ENCODE measurements at regions not wholly inside any gene's neighbourhood (a gene's known extent, or its start where the extent isn't known, plus 50 kb on each side); places are given as distances from the start of the nearest gene placed in this dataset.
A peak's percentile ranks its signal among the peaks of the same experiment; 100 is the strongest.

DNA sequence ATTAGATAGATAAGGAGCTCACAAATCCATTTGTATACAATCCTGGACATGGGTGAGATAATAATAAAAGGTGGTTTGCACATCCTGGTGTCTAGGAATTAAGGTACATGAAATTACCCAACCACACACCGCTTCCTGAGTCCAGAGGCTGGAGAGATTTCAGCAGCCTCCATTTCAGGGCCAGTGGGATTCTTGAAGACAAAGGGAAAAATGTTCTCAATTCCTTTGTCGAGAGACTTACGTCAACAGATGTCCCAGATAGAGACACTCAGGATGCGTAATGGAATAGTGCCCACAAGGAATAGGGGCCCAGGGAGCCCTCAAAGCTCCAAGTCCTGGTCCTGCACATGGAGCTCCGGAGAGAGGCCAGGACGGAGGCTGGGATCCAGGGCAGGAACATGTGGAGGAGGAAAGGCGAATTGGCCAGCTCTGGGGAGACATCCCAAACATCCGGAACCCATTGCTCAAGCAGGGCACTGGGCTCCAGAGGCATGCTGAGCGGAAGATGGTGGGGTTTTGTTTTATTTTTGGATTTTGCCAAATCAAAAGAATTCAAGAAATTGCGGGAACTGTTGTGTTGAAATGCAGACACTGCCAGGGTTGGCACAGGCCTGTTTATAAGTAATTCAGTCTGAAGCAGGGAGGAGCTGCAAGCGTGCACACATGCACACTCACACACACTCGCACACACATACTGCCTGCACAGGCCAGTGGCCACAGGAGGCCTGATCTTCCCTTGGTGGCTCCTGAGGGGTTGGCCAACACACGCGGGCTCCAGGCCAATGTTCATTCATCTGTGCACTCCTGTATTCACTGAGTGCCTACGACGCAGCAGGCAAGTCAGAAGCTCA is 97.2 kb downstream of the NOG start:
- DNase-seq (ENCODE audit: low spot score): no peak

DNA sequence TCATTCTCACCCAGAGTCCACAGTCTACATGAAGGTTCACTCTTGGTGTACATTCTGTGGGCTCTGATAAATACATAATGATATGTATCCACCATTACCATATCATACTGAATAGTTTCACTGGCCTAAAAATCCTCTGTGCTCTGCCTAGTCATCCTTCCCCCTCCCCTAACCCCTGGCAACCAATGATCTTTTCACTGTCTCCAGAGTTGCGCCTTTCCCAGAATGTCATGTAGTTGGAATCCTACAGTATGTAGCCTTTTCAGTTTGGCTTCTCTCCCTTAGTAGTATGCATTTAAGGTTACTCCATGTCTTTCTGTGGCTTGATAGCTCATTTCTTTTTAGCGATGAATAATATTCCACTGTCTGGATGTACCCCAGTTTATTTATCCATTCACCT is 101.3 kb downstream of the NOG start:
- no peak for DNase-seq (ENCODE audit: low spot score)

DNA sequence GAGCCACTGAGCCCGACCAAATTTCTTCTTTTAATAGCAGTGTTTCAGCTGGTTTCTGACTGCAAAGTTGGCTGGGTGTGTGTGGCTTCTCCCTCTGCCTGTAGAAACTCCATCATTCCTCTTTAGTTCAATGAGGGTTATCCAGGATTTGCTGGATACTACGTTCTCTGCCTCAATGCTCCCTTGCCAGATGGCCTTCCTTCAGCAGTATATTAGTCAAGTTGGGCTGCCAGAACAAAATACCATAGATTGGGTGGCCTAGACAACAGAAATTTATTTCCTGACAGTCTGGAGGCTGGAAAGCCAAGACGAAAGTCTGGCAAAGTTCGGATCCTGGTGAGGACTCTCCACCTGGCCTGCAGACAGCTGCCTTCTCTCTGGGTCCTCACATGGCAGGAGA is 103.7 kb downstream of the NOG start:
- DNase-seq (ENCODE audit: low spot score): no peak

DNA sequence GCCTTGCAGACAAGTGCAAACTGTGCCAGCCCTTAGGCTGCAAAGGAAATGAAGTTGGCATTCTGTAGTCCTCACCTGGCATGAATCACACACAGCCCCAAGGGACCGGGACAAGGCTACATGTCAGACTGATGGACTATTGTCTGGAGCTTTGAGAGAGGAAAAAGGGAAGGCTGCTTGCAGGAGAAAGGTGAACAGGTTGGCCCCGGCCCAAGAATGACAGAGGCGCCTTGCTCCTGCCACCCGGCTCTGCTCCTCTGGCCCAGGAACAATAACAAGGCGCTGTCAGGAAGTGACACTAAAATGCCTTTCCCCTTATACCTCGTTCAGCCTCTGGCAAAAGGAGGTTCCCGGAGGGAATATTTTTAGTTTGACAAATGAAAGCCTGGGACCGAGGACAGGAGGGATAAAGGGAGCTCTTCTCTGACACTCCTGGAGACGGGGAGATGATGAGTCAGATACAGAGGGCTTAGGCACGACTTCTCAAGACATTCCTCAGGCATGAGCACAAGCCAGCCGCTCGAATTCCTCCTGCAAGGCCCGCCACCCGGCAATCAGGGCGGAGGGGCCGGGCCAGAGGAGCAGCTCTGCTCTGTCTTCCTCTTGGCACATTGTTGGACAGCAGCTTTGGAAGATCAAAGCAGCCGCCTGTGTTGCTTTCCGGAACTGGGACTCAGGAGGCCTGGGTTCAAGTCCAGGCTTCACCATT is 105.8 kb downstream of the NOG start:
- no peak for DNase-seq (ENCODE audit: low spot score)

DNA sequence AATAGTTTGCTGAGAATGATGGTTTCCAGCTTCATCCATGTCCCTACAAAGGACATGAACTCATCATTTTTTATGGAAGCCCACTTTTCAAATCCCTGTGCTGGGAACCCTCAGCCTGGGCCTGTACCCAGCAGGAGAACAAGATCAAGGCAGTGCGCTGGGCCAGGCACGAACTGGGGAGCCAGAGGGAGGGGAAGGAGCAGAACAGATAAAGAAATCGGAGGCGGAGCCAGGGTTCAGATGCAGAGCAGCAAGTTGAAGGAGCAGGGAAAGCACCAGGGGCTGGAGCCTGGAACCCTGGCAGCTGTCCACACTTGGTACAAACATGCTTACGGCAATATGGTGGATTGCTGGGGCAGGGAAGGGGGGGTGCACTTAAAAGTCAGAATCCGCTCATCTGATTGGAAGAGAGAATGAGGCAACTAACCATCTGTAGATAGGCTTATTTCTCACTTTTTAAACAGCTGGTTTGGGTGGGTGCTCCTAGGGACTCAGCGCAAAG is 107.5 kb downstream of the NOG start:
- no peak for DNase-seq (ENCODE audit: low spot score)

DNA sequence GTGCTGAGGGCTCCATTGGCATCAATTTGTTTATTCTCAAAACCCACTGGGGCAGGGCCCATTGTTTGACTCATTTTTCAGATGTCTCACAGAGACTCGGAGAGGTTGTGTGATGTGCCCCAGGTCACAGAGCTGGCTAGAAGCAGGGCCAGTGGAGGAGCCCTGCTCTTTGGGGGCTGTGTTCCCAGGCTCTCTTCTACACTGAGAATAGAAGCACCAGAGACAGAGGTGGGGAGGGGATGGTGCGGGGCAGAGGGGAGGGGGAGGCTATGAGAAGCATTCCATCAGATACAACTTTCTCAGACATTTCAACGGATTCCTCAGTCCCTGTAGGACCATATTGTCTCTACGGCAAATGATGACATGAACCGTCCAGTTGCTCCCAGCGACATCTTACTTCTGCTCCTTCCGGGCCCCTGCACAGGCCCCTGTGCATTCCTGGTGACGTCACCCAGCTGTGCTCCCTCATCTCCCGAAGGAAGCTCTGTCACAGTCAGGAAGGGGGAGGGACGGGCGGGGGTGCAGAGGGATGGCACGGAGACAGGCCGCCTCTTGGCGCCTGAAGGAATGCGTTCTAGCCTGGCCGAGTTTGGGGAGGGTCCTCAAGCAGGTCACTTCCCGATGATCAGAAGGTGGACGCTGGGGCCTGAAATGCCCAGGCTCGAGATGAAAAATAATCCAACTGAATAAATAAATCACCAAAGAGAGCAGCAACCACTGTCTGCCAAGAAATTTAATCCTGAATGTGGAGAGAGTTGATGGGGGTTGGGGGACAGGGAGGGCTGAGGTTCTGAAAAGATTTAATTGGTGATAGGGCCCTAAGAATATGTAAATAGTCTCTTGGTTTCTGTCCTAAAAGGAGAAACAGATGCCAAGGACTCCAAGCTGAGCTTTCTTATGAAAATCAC is 114.1 kb downstream of the NOG start:
- DNase-seq (ENCODE audit: low spot score): no peak

DNA sequence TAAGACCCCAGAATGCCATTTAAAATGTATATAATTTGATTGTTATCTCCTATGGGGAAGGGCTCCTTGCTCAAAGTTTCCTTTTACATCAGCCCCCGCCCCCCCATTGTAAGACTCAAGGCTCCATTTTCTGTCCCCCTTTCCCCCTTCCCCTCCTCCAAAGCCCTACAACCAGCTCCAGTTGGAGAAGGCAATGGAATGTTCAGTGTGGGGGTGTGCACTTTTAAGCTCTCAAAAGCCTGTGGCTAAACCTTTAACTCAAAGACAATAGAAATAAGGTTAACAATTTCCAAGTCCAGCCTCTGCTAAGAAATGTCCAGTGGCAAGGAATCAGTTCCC is 114.7 kb downstream of the NOG start:
- no peak for DNase-seq (ENCODE audit: low spot score)

DNA sequence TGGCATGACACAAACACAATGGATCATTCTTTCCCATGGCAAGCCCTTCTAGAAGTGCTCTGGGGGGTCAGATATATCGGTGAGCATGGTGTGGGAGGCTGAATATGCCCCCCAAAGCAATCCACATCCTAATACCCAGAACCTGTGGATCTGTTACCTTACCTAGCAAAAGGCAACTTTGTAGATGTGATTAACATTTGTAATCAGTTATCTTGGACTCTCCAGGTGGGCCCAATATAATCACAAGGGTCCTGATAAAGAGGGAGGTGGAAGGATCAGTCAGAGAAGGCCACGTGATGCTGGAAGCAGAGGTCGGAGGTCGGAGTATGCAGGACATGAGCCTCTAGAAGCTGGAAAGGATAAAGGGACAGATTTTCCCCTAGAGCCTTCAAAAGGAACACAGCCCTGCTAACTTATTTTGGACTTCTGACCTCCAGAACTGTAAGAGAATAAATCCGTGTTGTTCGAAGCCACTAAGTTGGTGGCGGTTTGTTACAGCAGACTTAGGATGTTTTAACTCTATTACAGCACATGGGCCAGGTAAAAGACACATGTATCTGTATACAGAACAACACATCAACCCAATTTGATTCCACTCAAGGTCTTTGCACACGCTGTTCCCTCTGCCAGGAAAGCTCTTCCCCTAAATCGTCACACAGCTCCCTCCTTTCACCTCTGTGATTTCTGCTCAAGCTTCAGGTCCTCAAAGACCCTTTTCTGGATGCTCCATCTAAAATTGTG is 115.3 kb downstream of the NOG start:
- DNase-seq (ENCODE audit: low spot score): no peak

DNA sequence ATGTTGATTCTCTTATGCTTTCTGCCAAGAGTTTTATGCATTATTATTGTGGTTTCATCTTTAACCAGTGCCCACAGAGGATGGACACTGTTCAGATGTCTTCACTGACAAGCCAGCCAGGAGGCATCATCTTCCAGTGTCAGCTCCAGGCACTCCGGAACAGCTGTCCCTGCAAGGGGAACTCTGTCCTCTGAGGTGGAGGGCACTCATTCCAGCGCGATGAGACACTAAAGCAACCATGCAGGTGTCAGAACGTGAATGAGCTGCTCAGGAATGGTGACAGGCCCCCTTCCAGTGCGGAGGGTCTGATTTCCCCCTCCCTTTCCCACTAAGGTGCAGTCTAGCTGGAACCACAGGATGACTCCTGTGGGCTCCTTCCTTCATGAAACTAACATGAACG is 117.5 kb downstream of the NOG start:
- DNase-seq (ENCODE audit: low spot score): no peak

DNA sequence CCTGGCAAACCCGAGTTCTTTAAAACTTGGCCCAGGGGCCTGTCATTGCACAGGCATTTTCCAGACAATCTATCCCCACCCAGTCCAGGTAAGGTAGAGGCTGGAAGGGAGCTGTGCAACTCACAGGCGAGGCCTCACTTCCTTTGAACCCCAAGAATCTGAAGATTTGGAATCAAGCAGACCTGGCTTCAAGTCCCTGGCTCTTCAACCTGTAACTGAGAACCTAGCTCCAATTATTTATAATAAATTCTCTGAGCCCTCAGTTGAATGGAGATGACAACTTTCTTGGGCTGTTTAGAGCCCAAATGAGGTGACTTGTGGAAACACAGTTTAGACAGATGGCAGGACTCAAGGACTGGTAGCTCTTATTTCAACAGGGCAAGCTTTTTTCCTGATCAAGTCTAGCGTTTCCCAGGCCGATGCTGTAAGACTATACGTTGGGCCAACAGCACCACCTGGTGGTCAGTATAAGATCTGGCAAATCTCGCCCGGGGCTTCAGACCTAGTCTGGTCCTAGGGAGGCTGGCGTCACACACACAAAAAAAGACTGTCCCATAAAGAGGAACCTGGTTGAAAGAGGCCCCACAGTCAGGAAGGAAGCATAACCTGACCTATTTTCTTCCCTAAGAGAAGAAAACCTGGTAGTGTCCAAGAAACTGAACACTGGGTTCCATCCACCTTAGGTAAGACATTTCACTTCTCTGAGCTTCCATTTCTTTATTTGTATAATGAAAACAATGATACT is 117.9 kb downstream of the C17orf67 start:
- DNase-seq (ENCODE audit: low spot score): peak; percentile 80

DNA sequence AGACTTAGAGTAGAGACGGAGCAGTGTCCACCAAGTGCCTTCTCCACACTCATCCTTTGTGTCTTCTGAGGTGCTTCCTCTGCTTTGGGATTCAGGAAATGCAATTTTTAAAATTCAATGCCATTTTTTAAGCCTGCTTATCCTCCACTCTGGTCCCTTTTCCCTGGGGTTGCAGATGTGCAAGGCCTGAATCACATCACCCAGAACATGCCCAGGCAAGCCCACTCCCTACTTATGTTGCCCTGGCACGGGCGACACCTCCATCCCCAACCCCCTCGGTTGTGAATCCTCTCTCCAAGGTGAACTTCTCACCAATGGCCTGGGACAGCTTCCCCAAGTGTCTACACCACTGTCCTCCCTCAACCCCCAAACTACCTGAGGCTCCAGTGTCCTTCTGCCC is 116.2 kb downstream of the C17orf67 start:
- DNase-seq (ENCODE audit: low spot score): no peak

DNA sequence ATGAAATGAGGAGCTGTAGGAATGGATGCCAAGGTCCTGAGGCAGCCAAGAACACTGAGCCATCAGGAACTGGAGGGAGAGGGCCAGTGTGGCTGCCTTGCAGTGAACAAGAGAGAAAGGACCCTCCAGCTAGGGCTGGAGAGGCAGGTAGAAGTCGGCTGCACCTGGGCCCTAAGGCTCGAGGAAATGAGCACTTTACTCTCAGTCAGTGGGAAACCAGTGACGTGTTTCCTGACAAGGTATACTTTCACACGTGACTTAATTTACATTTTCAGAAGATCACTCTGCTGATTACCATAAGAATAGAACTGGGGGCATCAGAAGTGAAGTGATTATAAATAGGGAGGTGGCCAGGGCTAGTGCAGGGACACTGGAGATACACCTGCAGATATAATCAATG is 115.2 kb downstream of the C17orf67 start:
- no peak for DNase-seq (ENCODE audit: low spot score)

DNA sequence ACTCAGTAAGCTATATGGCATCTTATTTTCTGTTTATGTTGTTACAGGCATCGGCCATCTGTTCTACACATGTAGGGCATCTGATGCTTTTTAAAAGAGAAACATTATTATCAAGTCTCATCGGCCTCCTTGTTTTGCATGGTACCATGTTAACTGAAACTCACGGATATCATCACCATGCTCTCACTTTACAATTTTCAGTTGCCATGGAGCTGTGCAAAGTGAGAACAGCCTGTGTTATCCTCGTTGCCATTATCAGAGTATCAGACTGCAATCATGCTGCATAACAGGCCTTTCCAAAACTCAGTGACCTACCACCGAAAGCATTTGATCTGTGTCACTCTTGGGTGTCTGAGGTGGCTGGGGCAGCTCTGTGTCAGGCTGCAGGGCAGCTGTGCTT is 110.3 kb downstream of the C17orf67 start:
- DNase-seq (ENCODE audit: low spot score): no peak

DNA sequence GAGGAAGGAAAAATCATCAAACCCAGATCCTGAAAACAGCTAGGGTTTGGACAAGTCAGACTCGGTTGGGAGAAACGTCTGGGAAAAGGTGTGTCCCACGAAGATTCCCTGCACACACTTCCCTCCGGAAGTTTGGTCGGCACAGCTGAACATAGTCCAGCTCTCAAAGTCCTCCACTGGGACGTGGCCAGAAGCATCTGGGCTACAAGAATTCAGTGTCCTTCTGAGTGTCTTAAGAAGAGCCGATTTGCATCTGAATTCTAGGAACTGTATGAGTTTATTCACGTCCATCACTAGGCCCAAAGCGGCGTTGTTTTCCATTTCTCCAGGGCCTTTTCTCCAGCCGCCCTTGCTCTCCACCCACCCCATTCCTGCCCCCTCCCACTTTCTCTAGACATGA is 109.1 kb downstream of the C17orf67 start:
- DNase-seq (ENCODE audit: low spot score): no peak

DNA sequence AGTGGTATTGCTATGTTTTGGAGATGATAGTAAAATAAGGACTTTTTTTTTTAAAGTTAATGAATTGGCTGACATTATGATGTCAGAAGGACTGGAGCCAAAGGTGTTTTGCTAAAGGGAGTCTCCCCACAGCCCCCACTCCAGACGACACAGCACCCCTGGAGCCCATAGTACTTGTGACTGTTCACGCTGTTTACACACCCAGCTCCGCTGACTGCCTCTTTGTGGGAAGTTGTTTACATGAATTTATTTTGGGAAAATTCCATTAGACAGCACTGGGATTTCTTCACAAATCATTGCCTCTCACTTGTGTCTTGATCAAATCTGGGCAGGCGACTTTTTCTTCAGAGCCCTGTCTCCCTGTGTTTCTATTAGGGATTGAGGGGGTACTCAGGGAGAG is 108.6 kb downstream of the C17orf67 start:
- no peak for DNase-seq (ENCODE audit: low spot score)

DNA sequence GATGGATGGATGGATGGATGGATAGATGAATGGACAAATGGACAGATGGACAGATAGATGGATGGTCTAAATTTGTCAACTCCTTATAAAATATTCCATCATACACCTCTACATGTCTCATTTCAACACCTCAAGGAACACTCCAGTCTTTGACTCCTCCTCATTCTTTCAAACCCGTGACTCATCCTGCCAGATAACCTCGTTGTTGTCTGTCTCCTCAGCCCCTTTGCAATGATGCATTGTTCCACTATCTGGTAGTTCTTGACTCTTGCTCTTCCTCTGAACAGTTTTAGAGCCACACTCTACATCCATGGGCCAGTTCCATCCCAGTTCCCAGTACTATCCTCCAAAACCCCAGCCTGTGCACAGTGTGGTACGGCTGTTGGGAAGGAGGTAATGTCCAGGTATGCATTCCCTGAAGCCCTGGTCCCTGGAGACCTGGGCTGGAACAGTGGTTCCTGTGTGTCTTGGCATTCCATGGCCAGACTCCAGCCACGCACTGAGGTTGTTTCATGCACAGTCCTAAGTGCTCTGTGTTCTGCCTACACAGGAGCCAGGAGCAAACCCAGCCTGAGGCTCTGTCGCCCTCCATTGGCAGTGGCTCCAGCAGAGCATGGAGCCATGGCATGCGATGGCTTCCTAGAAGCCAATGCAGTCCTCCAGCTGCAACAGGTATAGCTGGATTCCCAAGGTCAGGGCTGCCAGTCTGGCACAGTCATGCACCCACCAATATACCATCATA is 105.7 kb downstream of the C17orf67 start:
- no peak for DNase-seq (ENCODE audit: low spot score)

DNA sequence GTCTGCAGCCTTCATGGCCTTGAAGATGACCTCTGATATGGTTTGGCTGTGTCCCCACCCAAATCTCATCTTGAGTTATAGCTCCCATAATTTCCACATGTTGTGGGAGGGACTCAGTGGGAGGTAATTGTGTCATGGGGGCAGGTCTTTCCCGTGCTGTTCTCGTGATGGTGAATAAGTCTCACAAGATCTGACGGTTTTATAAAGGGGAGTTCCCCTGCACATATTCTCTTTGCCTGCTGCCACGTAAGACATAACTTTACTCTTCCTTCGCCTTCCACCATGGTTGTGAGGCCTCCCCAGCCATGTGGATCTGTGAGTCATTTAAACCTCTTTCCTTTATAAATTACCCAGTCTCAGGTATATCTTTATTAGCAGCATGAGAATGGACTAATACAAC is 102.6 kb downstream of the C17orf67 start:
- DNase-seq (ENCODE audit: low spot score): peak; percentile 6

DNA sequence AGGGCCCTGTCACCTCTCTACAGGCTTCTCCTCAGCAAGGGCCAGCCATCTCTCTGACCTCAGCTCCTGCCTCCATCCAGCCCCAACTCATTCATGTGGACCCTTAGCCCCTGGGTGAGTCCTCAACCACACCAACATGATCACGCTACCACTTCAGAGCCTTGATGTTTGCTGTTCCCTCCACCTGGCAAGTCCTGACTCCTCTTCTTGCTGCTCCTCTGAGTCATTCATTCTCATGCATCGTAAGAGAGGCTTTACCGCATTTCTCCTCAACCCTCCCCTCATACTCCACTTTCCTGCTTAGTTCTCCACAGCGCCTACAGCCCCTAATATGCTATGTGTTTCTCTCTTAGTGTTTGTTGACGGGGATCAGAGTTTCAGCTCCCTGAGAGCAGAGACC is 99.9 kb downstream of the C17orf67 start:
- no peak for DNase-seq (ENCODE audit: low spot score)

DNA sequence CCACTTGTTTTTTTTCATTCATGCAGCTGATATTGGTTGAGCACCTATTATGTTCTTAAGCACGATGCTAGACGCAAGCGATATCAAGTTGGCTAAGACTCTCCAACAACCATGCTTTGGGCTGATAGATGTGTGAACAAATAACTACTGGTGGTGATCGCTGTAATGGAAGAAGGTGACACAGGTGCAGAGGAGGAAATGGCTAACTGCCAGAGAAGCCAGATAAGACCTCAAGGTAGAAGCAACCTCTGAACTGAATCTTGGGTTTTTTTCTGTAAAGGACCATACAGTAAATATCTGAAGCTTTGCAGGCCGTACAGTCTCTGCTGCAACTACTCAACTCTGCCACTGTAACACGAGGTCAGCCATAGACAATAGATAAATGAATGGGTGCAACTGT is 97.9 kb downstream of the C17orf67 start:
- no peak for DNase-seq (ENCODE audit: low spot score)

DNA sequence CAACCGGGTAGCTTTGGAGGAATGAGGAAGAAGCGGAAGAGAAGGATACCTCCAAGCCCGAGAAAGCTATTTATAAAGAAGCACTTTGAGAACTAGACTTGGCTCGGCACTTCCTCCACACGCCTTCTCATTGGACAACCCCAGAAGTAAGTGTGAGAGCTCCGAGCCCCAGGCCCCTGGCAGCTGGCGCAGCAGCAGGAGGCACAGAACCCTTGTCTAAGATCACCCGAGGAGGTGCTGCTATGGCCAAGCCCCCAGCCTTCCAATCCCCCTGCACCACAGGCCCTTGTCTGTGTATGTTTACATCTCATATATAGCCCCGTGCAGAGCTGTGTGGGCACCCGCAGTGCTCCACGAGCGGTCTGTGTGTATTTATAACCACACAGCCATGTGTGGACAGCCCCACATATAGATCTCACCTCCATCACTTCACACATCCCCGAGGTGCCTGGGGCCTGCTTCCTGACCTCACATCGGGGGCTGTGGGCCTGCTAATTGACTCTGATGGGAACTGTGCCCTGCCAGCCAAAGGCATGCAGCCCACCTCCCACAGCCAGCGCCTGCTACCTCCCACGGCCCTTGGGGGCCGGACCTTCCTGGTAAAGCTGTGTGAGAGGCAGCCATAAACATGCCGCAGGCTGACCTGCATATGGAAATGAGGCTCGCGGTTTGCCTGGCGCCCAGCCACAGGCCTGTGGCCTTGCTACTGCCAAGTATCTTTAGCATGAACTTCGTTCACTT is 96.1 kb downstream of the C17orf67 start:
- no peak for DNase-seq (ENCODE audit: low spot score)

Measured in activated CD4-positive, alpha-beta T cell treated with anti-CD3 and anti-CD28 coated beads, Interleukin-2, Interleukin-4, amounts not matched to agents 100 ng/mL and 50 ng/mL, durations not matched to agents 16 hours and 8 hours (primary cell).